Endothelial cell (in vitro differentiated cells): ENCODE measurements at regions not wholly inside any gene's neighbourhood (a gene's known extent, or its start where the extent isn't known, plus 50 kb on each side); places are given as distances from the start of the nearest gene placed in this dataset.

Experiments
- DNase-seq: peaks from one replicate; pipeline ENCODE4 v3.0.0; 2021; ENCODE audit warnings: low spot score
- H3K27ac Mint-ChIP-seq: one replicate; pipeline ENCODE4 v1.8.0; 2021; ENCODE audit warnings: mixed read lengths, inconsistent platforms; ENCODE audit not compliant: unreplicated experiment
- H3K27me3 Mint-ChIP-seq: one replicate; pipeline ENCODE4 v1.8.0; 2021; ENCODE audit warnings: mild to moderate bottlenecking, moderate library complexity, mixed read lengths, inconsistent platforms; ENCODE audit not compliant: unreplicated experiment
- H3K36me3 Mint-ChIP-seq: one replicate; pipeline ENCODE4 v1.8.0; 2021; ENCODE audit warnings: mild to moderate bottlenecking, low read depth, mixed read lengths, inconsistent platforms; ENCODE audit not compliant: unreplicated experiment
- H3K4me1 Mint-ChIP-seq: one replicate; pipeline ENCODE4 v1.8.0; 2021; ENCODE audit warnings: mild to moderate bottlenecking, mixed read lengths, inconsistent platforms; ENCODE audit not compliant: unreplicated experiment
- H3K4me3 Mint-ChIP-seq: one replicate; pipeline ENCODE4 v1.8.0; 2021; ENCODE audit warnings: mild to moderate bottlenecking, mixed read lengths, inconsistent platforms; ENCODE audit not compliant: unreplicated experiment
- H3K9me3 Mint-ChIP-seq: one replicate; pipeline ENCODE4 v1.8.0; 2021; ENCODE audit warnings: mixed read lengths, inconsistent platforms; ENCODE audit not compliant: unreplicated experiment
- TF ChIP-seq, protein P1 (sequence below): fragments of 200-600 bp; sonication (generic); IDR thresholded peaks from one replicate; pipeline ENCODE4 v1.5.0; 2021; ENCODE audit warnings: antibody characterized with exemption; ENCODE audit not compliant: unreplicated experiment

DNA sequence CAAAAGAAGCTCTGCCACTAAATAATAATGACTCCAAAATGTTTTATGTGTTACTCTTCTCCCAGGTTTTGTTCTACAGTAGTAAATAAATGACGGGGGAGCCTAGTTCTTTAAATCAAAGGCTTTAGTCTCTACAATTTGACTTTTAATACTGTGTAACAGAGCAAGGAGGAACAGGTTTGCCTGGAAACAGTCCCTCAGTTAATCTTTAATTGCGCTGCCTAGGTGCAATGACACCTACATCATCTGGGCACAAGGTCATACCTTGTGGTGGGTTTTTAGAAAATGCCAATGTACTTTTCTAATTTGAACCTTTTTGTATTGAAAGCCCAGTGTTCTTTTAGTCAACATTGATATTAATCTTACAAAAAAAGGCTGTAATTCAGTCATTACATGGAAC is 287.3 kb upstream of the SETBP1 start:
- H3K36me3 Mint-ChIP-seq: no peaks in the 10 kb centered on the region
- TF ChIP-seq, protein P1, sequence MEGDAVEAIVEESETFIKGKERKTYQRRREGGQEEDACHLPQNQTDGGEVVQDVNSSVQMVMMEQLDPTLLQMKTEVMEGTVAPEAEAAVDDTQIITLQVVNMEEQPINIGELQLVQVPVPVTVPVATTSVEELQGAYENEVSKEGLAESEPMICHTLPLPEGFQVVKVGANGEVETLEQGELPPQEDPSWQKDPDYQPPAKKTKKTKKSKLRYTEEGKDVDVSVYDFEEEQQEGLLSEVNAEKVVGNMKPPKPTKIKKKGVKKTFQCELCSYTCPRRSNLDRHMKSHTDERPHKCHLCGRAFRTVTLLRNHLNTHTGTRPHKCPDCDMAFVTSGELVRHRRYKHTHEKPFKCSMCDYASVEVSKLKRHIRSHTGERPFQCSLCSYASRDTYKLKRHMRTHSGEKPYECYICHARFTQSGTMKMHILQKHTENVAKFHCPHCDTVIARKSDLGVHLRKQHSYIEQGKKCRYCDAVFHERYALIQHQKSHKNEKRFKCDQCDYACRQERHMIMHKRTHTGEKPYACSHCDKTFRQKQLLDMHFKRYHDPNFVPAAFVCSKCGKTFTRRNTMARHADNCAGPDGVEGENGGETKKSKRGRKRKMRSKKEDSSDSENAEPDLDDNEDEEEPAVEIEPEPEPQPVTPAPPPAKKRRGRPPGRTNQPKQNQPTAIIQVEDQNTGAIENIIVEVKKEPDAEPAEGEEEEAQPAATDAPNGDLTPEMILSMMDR: no peak
- no peak overlapping the region for H3K27ac Mint-ChIP-seq
- DNase-seq: no peak
- H3K9me3 Mint-ChIP-seq: no peaks in the 10 kb centered on the region
- no peak overlapping the region for H3K4me3 Mint-ChIP-seq
- no peaks in the 10 kb centered on the region for H3K4me1 Mint-ChIP-seq
- no peaks in the 10 kb centered on the region for H3K27me3 Mint-ChIP-seq

DNA sequence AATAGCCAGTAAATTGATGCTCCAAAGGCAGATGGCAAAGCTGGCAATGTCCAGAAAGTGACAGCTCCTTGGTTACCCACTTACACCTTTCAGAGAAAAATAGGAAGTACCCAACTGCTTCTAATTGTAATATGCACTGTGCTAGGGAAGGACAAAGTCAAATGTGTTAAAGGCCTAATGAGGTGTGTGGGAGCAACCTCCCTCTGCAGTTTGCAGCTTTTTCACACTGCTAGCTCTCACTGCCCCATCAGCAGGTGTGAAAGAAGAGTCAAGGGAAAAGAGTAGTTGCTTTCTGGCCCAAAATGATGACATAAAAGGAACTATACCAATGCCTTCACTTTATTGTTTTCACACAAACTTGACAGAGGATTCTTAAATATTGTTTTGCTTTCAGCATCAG is 284.1 kb upstream of the SETBP1 start:
- no peak for DNase-seq
- Mint-ChIP-seq H3K4me1 (no peaks in the 10 kb centered on the region), H3K9me3 (no peaks in the 10 kb centered on the region), H3K27me3 (no peaks in the 10 kb centered on the region), H3K27ac (no peak overlapping the region), H3K36me3 (no peaks in the 10 kb centered on the region), H3K4me3 (no peak overlapping the region)
- TF ChIP-seq, protein P1: no peak

DNA sequence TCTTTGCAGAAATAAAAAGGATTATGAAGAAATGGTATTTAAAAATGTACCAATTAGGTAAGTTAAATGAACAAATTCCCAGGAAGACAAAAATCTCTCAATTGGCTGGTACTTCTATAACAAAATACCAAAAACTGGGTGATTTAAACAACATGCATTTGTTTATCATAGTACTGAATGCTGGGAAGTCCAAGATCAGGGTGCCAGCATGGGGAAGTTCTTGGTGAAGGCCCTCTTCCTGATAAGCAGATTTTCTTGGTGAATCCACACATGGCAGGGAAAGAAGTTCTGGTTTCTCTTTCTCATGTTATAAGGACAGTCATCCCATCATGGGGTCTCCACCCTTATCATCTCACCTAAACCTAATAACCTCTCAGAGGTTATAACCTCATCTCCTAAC is 271.6 kb upstream of the SETBP1 start:
- Mint-ChIP-seq H3K4me1 (no peaks in the 10 kb centered on the region), H3K9me3 (no peaks in the 10 kb centered on the region), H3K27ac (no peak overlapping the region), H3K36me3 (no peaks in the 10 kb centered on the region), H3K27me3 (no peaks in the 10 kb centered on the region), H3K4me3 (no peak overlapping the region)
- DNase-seq: no peak
- TF ChIP-seq, protein P1: no peak

DNA sequence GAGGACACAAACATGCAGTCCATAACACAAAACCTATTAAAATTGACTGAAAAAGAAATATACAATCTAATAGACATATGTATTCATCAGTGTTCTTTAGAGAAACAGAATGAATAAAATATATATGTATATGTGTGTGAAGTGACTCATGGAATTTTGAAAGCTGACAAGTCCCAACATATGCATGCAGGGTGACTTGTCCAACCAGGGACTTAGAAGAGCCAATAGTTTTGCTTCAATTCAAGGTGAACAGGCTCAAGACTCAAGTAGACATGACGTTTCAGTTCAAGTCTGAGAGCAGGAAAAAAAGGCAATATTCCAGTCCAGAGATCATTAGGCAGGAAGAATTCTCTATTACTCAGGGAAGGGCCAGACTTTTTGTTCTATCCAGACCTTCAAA is 271.2 kb upstream of the SETBP1 start:
- Mint-ChIP-seq H3K27me3 (peaks cover 2% of the 10 kb centered on the region), H3K9me3 (no peaks in the 10 kb centered on the region), H3K4me3 (no peak overlapping the region), H3K27ac (no peak overlapping the region), H3K4me1 (no peaks in the 10 kb centered on the region), H3K36me3 (no peaks in the 10 kb centered on the region)
- TF ChIP-seq, protein P1: no peak
- DNase-seq: no peak

DNA sequence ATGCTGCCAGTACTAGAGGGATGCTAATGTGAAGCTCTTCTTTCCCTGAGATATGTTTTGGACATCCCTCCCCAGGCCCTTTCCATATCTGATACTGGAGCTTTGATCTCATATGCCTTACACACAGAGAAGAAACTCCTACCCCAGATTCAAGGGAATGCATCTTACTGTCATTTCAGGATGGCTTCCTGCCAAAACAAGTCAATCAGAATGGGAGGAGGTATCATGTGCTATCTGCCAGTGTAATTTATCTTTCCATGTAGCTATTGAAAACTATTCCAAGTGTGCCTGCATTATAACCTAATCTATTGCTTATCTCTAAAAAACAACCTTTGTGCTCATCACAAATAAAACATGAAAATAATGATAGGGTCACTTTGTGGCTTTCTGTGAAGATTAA is 269.9 kb upstream of the SETBP1 start:
- DNase-seq: no peak
- TF ChIP-seq, protein P1: no peak

More for the DNA sequence above, 269.9 kb upstream of the SETBP1 start:
- Mint-ChIP-seq H3K27me3 (peaks cover 3% of the 10 kb centered on the region), H3K36me3 (no peaks in the 10 kb centered on the region), H3K9me3 (no peaks in the 10 kb centered on the region), H3K4me3 (no peak overlapping the region), H3K4me1 (no peaks in the 10 kb centered on the region), H3K27ac (no peak overlapping the region)
